Activated T-helper 1 cell treated with anti-CD3 and anti-CD28 coated beads, Interleukin-2, amount 50 U/mL, for 16 hours (primary cell): ENCODE measurements at regions not wholly inside any gene's neighbourhood (a gene's known extent, or its start where the extent isn't known, plus 50 kb on each side); places are given as distances from the start of the nearest gene placed in this dataset.

Experiments
- DNase-seq, 2 donors: peaks; one replicate each; pipeline ENCODE4 v3.0.0-alpha.2; 2020; ENCODE audit warnings: low read depth in 1 of 2, low spot score in 1 of 2

GRCh38 chr4:83172371-83172770, 57.8 kb upstream of the PLAC8 start:
- no peak for DNase-seq

GRCh38 chr4:83171436-83172039, 57.0 kb upstream of the PLAC8 start:
- DNase-seq = no peak

- no peak for DNase-seq
Measured at GRCh38 chr4:83170952-83171399, 56.4 kb upstream of the PLAC8 start.
